Ovary (tissue), 3 donors: ENCODE measurements at regions not wholly inside any gene's neighbourhood (a gene's known extent, or its start where the extent isn't known, plus 50 kb on each side); places are given as distances from the start of the nearest gene placed in this dataset.
"Not testable (repeated sequence)": the region's sequence is repeated elsewhere in the genome, so short reads cannot be mapped to it uniquely, and the experiment has no call there.

Experiments
- CTCF ChIP-seq, 3 donors: fragments of 450-650 bp in 2 of 3; fragments of 200-600 bp in 1 of 3; IDR thresholded peaks; one replicate each; pipeline versions ENCODE4 v1.5.1 to v1.8.0; 2016 to 2022; ENCODE audit warnings: antibody characterized with exemption in 3 of 3, mild to moderate bottlenecking in 1 of 3
- POLR2A ChIP-seq: fragments of 450-650 bp; IDR thresholded peaks from one replicate; pipeline ENCODE4 v1.6.1; 2017; ENCODE audit warnings: antibody characterized with exemption, mild to moderate bottlenecking, moderate library complexity
- donor health status: DM: no; HTN: no; CAD: no.

- TF ChIP-seq CTCF (IDR thresholded peaks at IDR 0.05); POLR2A: not testable (repeated sequence)
Observed at GRCh38 chr3:115213052-115213451, 66.0 kb upstream of the ZBTB20 start.
